NCI-H345 treated with DMSO at 0.1 percent for 48 hours (cell line): ENCODE measurements at regions not wholly inside any gene's neighbourhood (a gene's known extent, or its start where the extent isn't known, plus 50 kb on each side); places are given as distances from the start of the nearest gene placed in this dataset.
"Not testable (repeated sequence)": the region's sequence is repeated elsewhere in the genome, so short reads cannot be mapped to it uniquely, and the experiment has no call there.

Source experiments
- DNase-seq: peaks from one replicate; lab custom pipeline; 2025; ENCODE audit not compliant: unreplicated experiment; lab: John Stamatoyannopoulos, UW

DNA sequence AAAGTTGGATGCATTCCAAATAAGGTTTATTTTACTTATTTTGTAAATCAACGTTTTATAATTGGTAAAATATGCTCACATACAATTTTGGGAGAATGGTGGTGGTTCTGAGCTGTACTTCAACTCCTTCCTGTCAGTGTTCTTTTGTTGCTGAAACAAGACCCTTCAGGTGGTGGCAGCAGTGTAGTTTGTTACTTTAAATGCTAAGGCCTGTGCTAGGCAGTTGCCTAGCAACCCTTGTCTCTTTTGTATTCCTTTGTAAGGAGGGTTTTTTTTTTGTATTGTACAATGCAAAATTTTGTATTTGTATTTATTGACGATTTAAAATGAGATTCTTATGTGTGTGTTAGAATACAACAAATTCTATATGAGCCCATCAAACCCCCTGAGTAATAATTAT, 166.0 kb upstream of the FAM98A start:
- no peak for DNase-seq

DNA sequence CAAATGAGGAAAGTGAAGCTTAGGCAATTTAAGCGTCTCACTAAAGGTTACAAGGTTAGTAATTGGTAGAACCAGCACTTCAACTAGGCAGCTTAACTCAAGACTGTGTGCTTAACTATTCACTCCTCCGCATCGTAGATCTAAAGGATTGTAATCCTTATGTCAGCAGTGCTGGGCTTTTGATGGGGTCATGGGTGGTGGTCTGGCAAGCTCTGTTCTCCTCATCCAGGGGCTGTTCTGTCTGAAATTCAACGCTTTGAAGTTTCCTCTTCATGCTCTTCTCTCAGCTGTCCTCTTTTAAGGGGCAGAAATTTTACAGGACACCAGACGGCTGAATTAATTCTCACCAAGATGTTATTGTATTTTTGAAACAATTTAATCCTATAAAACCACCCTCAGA, 165.5 kb upstream of the FAM98A start:
- no peak for DNase-seq

DNA sequence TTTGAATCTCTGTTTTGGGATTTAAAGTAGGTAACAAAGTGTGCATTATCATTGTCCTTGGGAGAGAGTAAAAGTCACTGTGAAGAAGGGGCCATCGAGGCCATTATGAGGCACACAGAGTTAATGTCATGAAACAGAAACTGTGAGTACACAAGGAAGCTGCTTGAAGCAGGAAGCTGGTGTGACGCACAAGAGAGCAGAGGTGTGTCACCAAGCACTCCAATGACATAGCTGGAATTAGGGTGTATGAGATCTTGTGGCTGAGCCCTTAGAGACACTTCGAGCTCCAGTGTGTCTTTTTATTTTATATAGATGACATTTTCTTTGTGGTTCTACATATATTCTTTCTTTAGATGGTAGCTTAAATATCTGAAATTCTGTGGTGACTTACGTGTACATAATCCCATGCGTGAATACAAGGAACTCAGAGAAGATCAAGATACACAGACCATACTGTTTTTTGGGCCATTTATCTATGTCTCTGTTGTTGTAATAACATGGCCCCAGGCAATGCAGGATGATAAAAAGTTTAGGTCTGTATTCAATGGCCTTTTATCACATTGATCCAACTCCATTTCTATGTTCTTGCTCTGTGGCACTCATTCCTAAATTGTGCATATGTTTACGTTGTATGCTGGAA, 164.7 kb upstream of the FAM98A start:
- no peak for DNase-seq

DNA sequence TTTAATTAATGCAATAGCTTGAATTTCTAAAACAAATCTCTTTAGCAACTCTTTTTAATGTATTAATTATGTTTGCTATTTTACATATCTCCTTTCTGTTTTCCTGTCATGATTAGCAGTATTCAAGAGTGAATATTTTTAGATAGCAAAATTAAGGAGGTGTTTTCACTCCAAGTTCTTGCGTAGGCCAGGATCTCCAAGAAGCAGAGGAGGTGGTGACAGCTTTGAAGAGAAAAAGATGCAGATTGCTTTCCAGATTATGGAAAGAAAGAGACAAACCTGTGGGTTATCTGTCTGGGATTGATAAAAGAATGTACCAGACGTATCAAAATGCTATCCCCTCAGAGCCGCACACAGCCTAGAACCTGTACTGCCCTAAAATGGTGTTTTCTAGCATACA, 163.5 kb upstream of the FAM98A start:
- DNase-seq: no peak

DNA sequence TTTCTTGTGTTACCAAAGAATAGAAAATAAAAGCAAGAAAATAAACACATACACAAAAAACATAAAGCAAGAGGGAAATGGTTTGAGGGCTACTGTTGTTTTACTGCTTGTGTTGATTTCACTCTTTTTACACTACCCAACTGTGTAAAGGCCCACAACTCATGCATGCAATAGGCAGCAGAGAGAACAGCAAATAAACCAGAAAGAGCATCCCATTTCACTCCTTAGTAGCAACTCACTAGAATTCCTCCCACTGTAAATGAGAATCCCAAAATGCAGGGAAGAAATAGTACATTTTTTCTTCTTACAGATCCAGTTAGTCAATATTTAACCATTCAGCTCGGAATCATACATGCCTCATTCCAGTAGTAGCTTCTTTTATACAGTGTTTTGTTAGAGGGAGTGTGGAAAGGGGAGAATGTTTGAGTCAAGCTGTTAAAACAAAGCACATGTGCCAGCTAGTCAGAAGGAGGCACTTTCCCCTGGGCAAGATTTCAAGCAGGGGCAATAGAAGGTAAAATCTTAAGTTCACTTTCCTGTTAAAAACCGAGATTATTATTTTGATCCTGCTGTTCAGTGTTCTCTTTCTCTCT, 147.2 kb upstream of the FAM98A start:
- DNase-seq: no peak

DNA sequence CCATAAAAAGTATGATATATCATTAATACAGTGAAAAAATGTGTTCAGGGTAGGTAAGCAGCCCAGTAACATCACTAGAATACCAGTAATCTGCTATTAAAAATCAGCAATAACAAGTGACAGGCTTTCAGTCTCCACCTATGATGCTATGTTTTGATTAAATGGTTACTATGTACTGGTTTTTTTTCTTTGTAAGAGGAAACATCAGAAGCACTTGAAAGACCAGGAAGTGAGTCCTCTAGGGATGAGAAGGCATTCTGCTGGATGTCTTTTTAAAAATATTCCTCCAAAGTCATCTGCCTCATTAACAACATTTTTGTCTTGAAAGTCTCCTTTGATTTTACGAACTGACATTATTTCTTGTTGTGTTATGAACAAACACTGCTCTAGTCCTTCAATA, 136.0 kb upstream of the FAM98A start:
- no peak for DNase-seq

DNA sequence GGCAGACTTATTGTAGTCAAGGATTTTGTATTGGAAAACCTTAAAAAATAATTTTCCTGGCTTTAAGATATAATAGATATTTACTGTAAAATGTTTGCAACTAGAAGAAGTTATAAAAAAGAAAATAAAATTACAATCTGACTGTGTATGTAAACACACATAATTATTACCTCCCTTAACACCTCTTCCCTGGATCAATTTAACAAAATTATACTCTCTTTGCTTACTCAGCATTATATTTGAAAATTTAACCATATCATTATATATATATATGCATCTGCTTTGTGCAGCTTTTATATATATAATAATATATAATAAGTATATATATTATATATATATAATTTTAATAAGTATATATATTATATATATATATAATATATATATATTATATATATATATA, 131.7 kb upstream of the FAM98A start:
- DNase-seq: no peak

DNA sequence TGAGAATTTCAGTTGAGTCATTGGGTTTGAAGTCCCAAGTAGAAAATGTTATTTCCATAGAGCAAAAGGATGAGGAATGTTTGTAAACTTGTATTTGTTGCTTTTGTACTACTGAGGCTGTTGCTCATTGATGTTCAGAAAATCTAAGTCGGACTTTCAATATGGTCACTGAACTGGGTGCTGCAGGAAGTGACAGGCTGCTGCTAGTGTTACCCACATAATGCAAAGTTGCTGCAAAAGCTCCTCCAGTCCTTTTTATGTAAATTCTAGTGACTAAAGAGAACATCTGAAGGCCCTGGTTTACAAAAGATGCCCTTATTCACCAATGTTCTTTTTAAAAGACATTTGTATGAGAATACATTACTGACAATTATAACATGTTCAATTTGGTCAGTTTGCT, 131.1 kb upstream of the FAM98A start:
- DNase-seq: no peak

DNA sequence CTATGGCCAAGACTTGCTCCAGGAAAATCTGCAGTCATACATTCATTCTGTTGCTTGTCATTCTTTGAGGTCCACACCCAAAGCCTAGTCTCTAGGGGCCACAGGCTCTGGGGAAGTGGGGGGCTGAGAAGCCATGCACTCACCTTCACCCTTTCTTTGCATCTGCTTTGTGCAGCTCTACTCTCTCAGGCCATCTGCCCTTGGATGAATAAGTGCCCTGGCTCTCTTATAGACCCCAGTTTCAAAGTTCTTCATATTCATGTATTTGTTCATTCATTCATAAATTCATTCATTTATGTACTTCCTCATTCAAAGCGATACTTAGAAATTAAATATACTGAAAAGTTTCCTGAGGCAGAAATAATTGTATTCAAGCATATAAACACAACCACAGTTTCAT, 130.3 kb upstream of the FAM98A start:
- no peak for DNase-seq

DNA sequence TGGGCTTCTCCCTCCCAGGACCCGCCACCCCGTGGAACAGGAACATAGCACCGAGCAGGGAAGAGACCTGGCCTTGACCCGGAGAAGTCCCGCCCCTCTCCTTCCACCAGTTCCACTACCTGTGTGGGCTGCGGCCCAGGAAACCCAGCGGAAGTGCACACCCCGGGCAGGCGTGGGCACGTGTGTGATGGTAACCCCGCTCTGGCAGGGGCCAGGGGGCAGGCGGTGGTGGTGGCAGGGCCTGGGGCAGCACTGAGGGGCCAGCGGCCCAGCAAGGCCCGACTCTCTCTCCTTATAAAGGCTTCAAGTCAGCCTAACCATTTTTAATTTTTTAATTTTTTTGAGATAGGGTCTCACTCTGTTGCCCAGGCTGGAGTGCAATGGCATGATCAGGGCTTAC, 129.0 kb upstream of the FAM98A start:
- no peak for DNase-seq

DNA sequence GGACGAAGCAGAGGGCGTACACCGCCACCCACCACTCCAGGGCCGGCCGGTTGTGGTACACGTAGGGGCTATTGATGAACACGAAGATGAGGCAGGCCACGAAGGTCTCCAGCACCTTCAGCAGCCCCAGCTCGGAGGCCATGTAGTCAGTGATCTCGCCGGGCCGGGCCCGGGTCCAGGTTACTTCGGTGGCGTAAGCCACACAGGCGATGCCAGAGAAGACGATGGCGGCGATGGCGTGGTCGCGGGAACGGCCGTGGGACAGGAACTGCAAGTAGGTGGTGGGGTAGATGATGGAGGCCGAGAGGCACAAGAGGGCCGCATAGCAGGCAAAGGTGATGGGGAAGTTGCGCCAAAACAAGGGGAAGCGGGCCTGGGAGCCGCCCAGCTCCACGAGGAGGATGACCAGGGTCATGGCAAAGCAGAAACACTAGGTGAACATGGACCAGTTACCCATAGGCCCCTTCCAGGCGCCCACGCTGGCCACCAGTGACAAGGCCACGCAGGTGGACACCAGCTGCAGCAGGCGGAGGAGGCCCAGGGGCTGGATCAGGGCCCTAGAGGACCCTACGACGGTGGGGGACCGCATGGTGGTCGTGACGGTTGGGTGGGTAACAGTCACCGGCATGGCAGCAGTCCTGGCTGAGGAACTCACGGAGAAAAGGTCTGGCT, 128.4 kb upstream of the FAM98A start:
- no peak for DNase-seq

DNA sequence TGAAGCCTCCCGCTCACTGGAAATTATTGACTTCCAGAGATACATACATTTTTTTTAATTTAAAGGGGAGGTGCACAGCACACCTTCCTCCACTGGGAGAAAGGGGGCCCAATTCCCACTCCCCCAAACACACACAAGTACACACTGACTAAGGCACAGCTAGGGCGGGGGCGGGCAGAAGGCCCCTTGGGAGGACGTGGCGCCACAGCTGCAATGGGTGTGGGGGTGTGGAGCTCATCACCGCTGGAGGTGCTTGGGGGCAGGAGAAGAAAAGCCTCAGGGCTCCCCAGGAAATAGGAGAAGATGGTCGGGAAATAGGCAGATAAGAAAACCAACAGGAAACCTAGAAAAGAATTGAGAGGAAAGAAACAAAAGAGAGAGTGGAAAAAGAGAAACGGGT, 127.3 kb upstream of the FAM98A start:
- DNase-seq: no peak

DNA sequence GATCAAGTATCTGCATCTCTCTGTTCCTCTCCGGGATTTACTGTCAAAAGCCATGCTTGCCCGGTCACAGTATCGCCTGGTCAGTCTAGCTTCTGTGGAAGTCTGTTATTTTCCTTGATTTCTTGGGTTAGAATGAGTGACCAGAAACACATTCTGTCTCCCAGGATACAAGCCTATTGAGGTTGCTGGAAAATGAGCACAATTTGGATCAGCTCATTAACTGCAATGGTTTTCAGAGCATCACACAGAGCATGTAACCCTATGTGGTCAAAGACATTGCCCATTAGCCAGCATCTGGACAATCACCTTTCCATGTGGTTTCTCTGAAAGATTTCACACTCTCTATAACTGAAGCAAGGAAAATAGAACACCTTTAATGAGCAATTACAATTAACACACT, 124.2 kb upstream of the FAM98A start:
- no peak for DNase-seq

DNA sequence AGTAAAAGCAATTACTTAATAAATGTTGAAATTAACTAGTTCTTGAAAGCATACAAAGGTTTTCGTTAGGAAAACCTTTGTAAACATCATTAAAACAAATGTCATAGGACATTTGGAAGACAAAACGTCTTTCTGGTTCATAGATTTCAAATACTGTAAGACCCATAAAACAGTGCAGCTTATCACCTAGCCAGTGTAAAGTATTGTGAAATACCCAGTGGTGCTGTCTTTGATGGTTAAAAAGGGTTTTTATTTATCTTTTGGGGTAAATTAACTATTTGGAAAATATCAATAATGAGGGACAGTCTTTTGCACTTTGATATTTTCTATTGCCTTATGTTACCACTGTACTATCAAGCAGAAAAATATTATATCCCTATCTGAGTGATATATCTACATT, 120.0 kb upstream of the FAM98A start:
- no peak for DNase-seq

DNA sequence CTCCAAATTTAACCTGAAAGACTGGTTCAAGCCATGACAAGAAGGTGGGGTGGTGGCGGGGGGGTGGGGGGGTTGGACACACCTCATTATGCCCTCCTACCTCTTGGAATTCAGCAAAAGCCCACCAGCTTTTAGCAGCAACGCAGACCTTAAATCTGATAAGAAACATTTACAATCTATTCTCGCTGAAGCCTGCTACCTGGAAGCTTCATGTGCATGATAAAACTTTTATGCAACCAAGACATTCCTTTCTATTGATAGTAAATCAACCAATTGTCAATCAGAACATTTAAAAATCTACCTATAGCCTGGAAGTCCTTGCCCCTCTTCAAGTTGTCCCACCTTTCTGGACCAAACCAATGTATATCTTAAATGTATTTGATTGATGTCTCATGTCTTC, 113.6 kb upstream of the FAM98A start:
- DNase-seq: no peak

DNA sequence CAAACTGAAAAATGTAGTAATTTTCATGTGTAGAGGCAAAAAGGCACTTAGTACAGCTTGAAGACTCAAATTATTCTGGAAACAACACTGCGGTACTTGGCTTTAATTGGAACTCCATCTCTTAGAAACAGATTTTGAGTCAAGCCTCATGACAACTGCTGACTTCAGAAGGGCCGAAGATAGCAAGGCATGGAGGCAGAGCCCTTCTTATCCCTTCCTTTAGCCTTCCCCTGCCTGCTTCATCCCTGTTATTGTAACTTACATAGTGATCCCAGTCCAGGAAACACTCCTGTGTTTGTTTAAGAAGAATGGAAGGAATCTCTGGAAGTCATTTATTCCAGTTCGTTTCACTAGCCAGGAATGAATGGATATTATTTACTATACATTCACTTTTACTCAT, 110.9 kb upstream of the FAM98A start:
- no peak for DNase-seq

DNA sequence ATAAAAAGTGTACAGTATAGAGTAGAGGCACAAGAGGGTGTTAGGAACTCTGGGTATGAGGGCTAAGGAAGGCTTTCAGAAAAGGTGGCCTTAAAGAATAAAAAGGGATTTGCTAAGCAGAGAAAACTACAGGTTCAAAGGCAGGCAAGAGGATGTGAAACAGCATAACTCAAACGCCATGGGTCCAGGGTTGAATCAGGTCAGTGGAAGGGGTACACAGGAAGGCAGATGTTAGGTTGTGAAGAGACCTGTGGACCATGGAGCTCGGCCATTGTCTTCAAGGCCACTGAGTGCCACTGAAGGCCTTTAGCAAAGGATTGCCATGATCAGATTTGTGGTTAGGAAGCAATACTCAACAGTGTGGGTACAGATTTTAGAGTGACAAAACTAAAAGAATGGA, 108.2 kb upstream of the FAM98A start:
- DNase-seq: no peak

DNA sequence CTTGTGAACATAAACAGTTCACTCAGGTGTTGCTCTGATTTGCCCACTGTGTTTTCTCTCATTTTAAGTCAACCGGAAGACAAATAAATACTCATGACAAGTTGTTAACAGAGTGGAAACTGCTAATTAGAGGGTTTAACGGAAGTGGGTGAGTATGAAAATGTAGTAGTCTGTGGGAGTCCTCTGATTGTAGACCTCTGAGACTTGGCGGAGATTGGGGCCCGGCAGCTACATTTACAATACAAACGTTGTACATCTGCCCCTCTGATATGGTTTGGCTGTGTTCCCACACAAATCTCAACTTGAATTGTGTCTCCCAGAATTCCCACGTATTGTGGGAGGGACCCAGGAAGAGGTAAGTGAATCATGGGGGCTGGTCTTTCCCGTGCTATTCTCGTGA, 107.3 kb upstream of the FAM98A start:
- no peak for DNase-seq

DNA sequence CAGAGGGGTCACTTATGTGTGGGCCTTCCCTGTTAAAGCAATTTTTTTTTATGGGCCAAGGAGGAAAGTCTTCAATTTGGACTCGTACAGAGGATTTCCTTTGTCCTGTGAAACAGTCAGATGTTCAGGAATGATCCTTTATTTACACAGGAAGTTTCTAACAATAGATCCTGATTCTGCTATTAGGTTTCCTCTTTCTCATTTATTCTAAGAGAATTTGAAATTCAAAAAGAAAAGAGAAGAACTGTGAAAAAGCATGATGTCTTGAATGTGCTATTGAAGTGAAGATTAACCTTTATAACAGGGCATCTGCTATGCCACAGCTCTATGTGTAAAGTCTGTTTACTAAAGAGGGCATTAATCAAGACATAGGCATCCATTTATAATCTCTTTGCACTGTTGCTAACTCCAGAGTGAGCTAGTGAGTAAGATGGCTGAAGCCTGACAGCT, 105.3 kb upstream of the FAM98A start:
- no peak for DNase-seq

DNA sequence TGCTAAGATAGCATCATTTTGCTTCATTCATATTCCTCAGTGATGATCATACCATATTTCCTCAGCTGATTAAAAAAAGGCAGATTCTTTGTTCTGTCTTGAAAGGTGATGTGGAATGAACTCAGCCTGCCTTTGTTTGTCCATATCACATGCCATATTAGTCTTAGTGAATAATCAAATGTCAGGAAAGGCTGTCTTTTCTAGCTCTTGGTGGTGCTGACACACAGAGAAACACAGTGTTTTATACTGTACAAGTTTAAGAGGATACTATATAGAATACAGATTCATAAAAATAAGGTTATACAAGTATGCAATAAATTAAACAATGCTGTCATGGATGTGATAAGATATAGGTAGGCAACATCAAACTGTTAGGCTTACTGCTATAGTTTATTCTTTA, 97.1 kb upstream of the FAM98A start:
- no peak for DNase-seq

DNA sequence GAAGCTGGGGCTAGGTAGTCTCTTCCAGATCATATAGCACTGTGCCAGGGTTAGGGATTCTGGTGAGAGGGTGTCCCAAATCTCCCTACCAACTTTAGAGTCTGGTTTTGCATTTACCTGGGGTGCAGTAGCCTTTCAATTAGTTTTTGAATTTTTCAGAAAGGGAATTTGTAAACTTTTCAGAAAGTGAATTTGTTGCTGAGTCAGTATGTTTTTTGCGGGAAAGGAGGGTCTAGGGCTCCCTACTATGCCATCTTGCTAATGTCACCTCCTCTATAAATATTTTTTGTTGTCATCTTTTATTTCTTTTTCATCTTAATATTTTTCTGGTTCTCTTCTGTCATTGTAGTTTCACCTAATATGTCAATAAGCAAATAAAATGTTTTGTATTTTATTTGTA, 95.8 kb upstream of the FAM98A start:
- DNase-seq: no peak

DNA sequence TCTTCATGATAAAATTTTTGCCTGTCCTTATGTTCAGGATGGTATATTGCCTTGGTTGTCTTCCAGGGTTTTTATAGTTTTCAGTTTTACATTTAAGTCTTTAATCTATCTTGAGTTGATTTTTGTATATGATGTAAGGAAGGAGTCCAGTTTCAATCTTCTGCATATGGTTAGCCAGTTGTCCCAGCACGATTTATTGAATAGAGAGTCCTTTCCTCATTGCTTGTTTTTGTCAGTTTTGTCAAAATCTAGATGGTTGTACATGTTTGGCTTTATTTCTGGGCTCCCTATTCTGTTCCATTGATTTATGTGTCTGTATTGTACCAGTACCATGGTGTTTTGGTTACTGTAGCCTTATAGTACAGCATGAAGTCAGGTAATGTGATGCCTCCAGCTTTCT, 91.6 kb upstream of the FAM98A start:
- DNase-seq: not testable (repeated sequence)

DNA sequence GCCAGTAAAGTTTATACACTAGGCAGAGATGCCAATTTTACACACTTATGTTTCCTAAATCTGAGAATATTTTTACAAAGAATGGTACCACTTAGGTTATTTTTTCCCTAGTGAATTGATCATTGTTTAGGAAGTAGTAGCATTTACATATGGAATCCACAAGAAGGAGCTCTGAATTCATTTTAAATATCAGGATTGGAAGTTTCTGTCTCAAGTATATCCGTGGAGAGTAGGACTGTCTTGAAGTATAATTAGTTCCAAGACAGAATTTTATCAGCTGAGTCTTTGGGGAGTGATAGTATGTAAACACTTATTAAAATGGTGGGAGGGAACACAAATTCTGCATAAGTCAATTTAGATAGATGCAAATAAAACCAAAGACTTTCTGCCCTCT, 82.3 kb upstream of the FAM98A start:
- DNase-seq: no peak
